NCI-H128 (cell line): ENCODE measurements at regions not wholly inside any gene's neighbourhood (a gene's known extent, or its start where the extent isn't known, plus 50 kb on each side); places are given as distances from the start of the nearest gene placed in this dataset.

ENCODE experiments used
- DNase-seq: peaks from one replicate; lab custom pipeline; 2025; ENCODE audit not compliant: unreplicated experiment; lab: John Stamatoyannopoulos, UW

DNA sequence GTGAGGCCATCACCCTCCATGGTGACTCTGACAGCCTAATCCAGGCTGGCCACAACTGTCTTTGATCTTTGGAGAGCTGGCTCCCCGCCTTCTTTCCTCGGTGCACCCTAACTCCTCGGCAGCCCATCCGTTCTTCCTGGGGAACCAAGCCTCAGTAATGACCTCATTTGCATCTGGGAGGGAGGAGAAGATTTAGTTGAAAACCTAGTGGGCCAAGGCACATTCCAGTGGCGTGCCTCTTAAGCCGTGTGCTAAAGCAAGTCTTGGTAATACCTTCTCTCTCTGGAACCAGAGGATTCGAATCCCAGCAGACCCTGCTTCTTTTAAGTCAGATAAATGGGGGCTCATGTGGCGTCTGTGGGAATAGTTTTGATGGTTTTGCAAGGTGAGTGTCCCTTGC, 233.1 kb downstream of the EBLN2 start:
- no peak for DNase-seq

DNA sequence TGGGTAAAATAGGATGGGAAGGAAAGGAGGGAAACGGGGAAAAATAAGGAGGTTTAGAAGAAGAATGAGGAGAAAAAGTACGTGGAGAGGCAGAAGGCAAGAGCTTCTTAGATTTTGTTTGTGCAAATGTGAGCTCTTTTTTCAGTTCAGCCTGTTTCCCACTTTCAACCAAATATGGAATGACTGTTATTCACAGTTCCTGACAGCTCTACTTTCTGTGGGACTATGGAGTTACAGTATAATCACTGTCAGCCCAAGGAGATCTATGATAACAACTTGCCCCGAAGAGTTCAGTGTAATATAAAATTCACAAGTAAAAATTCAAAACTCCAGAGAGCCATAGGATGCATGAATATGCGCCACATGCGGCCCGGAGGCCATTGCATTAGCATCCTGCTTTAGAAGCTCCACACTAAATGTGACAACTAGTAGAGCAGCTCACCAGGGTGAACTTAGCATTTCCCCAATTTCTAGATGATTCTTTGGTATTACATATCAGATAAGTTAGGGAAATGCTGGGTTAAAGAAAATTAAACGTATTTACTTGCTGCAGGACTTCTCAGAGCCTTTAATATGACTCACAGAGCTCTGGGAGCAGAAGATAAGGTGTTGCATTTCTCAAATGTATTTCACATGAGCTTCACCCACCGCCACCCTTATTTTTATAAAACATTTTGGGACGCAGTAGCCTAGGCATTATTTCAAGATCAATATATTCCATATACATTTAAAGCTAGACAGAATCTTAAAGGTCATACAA, 234.6 kb downstream of the EBLN2 start:
- DNase-seq: no peak

DNA sequence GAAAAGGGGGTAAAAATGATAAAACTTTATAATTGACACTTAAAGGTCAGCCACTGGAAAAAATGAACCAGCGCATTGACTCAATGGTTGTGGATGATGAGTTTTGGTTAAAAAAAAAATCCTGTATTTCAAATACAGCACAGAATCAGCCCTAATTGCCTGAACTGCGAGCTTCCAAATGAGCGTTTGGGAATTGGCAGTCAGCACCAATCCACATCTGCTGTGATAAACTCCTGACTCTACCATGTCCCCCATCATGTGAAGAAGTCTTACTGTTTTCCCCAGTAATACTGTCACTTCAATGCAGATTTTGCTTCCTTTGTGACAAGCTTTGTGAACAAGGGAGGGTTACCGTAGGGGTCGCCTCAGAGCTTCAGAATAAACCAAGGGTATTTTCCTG, 235.4 kb downstream of the EBLN2 start:
- no peak for DNase-seq

DNA sequence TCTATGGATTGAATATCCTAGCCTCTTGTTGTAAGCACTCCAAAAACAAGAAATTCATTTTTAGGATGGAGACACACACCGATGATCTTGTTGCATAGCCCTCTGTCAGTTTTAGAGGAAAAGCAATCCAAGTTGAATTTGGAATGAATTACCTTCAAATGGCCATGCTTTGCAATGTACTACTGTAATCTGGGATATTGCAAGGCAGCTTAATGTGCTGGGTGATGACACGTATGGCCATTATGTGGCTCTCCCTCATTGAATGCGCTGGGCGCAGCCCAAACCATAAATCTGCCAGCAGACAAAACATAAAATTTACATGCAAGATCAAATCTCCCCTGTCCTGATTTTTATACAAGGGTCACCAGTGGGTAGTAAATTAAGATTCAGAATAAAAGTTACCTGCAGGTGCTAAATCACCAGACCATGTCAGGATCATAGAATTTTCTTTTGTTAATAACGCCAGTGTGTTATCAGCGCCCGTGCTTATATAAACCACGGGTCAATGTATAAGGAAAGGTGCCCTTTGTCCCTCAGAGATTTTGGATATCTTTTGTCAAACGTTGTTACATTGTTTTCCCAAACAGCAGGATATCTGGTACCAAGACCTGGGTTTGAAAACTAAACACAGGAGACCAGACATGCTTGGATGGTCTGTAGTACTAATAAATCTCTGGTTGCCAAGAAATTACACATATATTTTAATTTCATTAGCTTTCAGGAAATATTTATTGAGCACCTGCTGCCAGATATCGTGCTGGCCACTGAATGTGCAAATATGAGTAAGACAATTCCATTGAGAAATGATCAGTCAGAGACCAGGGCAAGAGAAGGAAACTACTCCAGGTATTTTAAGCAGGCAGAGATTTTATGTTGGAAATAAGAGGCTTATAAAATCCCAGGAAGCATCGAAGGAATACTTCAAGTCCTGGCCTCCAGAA, 237.1 kb downstream of the EBLN2 start:
- no peak for DNase-seq

DNA sequence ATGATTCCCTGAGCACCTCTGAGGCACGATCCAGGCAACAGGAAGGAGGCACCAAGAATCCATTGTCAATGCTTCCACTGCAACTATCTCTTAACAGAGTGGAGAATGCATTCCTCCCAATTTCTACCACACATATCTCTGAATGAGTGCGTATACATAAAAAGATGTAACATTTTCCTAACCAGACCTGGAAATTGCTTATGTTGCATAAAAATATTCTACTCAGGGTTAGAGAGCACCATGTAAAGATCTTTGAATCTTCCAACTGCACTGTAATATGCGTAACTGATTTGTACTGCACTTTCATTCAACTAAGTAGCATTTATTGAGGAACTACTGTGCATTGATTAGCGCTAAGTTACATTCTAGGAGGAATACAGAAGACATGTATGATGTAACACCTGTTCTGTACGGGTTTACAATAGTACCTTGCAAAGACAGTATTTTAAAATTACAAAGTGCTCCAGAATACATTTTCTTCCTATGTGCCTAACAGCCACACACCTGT, 237.8 kb downstream of the EBLN2 start:
- no peak for DNase-seq

DNA sequence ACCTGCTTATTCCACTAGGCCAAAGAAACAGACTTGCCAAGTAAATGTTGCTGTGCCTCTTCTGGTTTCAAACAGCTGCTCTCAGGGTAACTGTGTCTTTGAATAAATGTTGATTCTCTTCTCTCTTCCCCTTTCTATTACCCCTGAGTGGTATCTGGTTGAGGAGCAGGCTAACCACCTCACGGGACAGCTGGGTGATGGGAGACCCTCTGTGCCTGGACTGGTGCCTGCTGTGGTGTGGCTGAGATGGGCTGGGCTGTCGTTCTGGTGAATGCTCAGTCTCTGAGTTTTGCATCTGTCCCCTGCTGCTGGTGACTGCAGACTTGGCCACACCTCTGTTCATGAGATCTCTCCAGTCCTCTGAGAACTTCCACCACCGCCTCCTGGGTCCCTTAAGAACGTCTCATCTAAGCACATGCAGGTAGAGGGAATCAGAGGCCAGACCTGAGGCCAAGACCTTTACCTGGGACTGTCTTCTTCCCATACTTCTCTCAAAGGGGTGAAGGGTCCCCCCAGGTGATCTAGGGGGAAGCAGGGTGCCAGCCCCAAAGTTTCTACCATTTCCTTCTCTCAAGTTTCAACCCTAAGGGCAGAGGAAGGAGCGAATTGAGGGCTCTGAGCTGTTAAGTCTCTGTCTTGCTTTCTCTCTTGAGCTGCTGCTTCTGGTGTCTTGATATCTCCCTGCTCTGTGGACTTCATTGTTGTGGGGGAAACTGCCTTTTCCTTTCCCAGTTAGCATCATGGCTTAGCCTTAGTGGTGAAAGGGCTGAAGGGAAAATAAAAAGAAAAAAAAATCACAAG, 252.9 kb downstream of the EBLN2 start:
- no peak for DNase-seq

DNA sequence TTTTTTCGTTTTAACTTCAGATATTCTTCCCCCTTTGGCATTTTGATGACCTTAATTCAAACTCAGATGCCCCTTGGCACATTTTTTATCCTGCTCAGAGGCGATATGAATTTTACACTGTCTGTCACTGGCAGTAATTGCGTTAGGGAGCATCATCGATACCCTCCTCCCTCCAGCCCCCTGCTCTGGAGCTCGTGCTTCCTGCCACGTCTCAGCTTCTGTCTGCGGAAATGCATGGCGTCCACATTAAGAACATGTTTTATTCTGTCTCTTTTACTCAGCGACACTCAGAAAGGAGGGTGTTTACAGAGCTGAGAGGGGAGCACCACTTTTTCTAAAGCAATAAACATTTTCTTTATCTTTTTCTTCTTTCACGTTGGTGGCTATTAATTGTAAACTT, 254.2 kb downstream of the EBLN2 start:
- DNase-seq: no peak

DNA sequence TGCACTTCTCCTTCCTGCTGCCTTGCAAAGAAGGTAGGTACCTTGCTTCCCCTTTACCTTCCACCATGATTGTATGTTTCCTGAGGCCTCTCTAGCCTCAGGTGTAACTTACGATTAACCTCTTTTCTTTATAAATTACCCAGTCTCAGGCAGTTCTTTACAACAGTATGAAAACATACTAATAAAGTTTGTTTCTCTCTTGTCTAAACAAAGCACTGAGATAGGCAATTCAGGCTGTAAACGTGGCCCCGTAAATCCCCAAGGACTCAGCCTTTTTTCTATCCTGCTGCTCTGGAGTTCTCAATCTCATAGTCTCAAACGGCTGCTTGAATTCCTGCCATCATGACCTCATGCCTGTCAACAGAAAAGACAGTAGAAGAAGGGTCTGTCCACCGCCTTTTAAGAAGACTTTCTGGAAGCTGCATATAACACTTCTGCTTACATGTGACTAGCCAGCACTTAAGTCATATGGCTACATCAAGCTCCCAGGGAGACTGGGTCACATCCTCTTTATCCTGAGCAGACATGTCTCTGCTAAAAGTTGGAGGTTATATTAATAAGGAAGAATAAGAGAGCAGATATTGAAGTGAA, 257.8 kb downstream of the EBLN2 start:
- DNase-seq: no peak

DNA sequence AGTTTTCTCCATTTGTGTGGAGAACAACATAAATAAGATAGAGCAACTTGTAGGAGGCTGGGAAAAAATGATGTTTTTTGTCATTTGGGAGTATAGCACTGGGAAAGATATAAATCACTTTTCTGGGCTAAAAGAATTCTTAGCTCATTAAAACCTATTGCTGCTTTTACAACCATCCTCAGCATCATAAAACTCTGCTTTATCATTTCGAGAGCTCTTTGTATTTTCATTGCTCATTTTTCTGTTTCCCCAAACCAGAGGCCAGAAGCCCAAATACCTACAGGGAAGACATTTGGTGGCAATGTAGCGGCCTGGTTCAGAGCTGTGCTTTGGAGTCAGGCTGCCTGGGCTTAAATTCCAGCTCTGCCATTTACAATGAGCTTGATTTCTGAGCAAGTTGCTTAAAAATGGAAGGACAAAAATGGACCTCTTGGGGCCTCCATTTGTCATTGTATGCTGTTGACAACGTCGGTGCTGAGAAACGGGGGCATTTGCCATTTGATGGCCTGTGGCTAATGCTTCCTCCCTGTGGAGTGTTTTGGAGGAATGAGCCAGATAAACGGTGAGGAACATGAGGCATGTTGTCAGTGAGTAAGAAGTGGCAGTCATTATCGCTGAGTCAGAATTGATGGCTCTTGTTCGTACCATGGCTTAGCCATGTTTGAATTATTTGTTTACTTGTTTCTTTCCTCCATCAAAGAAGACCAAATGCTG, 260.0 kb downstream of the EBLN2 start:
- no peak for DNase-seq

DNA sequence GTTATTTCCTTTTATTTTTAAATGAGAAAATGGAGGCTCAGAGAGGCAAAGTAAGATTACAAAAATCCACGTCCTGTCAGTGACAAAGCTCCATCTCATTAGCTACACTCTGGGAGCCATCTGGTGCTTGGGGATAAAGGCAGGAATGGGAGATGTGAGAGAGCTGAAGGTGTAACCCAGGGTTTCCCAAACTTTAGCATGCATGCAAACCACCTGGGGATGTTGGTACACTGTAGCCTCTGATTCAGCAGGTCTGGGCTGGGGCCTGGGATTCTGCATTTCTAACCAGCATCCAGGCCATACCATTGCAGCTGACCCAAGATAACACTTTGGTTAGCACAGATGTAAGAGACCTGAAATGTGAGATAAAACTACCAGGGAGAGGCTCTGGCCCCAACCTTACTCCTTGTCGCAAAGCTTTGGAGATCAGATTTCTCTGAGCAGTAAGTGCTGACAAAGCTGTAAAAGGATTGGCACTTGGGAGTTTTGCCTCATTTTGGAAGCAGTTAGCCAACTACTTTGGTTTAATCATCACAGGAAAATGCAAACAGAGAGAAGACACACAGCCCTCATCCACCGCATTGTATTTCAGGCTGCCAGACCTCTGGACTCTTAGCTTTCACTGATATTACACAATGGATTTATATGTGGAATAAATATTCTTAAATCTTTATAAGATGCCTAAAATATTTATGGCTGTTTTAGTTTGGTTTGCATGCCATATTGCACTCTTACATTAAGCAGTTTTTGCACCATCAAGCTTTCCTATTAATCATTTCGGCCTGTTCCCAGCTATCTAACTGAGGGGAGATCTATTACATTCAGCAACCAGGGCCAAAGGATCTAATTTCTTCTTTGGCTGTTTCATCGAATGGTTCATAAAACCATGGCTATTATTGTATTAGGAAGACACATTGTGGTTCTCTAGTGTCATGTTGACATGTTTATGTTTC, 263.0 kb downstream of the EBLN2 start:
- no peak for DNase-seq

DNA sequence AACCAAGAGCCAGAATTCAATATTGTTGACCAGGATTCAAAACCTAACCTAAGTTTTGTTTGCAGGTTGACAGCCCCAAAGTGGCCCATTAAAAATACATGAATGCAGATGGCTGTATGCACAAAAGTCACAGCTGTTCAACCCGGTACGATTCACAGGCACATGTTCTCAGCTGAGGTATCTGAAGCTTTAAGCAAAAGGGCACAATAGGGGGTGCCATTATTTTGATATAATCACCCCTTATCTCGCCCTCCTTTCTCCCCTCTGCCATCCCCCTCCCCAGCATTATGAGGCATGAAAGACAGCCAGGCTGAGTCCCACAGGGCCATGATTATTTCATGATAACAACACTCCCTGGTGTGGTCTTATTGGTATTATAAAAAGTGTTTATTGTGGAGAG, 264.9 kb downstream of the EBLN2 start:
- DNase-seq: no peak

DNA sequence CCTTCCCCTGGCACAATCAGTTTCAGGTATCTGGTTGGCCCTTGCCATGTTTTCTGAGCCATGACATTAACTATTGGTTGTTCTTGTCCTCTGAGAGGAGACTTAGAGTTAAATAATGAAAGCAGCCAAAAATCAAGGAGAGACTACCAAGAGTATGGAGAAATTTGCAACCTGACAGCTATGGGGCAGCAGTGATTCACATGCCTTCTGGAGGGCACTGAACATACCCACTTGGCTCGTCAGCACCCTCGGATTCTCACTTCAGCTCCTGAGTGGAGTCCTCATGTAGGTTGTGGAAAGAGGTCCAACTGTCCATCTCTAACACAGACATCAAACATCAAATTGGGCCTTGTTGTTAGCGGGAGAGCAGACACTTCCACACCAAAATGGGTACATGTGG, 265.6 kb downstream of the EBLN2 start:
- DNase-seq: no peak
